ENCODE measurements at regions not wholly inside any gene's neighbourhood (a gene's known extent, or its start where the extent isn't known, plus 50 kb on each side); places are given as distances from the start of the nearest gene placed in this dataset.

GRCh38 chr13:72296246-72296645 is 429.2 kb upstream of the DACH1 start:
- Histone ChIP-seq H3K9ac (ENCODE audit: control insufficient read depth, insufficient read depth, low read length) (no peak overlapping the region), H3K4me3 (no peak overlapping the region), H3K4me2 (ENCODE audit: control insufficient read depth, insufficient read depth) (no peak overlapping the region), H3K27me3 (replicated peaks in 1 of 2; ENCODE audit: control insufficient read depth in 2 of 2, insufficient read depth in 2 of 2, low read length in 1 of 2) (no peaks in the 10 kb centered on the region), H2AFZ (ENCODE audit: control insufficient read depth, low read depth, low read length) (no peak overlapping the region), H3K4me1 (ENCODE audit: control insufficient read depth, insufficient read depth, low read length) (no peaks in the 10 kb centered on the region), H3K79me2 (ENCODE audit: control insufficient read depth, insufficient read depth, low read length) (no peaks in the 10 kb centered on the region), H3K36me3 (ENCODE audit: control insufficient read depth in 2 of 2, insufficient read depth in 2 of 2, low read length in 1 of 2) (no peaks in the 10 kb centered on the region), H4K20me1 (ENCODE audit: control insufficient read depth, insufficient read depth) (no peaks in the 10 kb centered on the region), H3K27ac (ENCODE audit: control insufficient read depth, insufficient read depth) (no peak overlapping the region), H3K9me3 (replicated peaks; ENCODE audit: control insufficient read depth, insufficient read depth, low read length) (no peaks in the 10 kb centered on the region)
- SMC1A ChIA-PET (ENCODE audit: uncharacterized antibody, unreplicated experiment): interaction anchor here (0.5 kb wide), 1 partner anchor 858 kb away, joined by 3 read pairs; no protein-coding TSS in a partner anchor
- FAIRE-seq (no peak), DNase-seq (ENCODE audit: low read depth, low spot score) (no peak), ATAC-seq (no peak)
- intact Hi-C loops (cut with micrococcal nuclease; ENCODE audit: unreplicated experiment) (no loop called here), in situ Hi-C loops (cut with MboI) (no loop called here)
- TF ChIP-seq PAX5 (IDR thresholded peaks at IDR 0.05; ENCODE audit: borderline replicate concordance, low read depth, low read length) (no peak), NBN (IDR thresholded peaks at IDR 0.05) (no peak), NFYB (IDR thresholded peaks at IDR 0.05; ENCODE audit: insufficient read depth, low read depth, low read length) (no peak)
- TF ChIP-seq, protein P1, sequence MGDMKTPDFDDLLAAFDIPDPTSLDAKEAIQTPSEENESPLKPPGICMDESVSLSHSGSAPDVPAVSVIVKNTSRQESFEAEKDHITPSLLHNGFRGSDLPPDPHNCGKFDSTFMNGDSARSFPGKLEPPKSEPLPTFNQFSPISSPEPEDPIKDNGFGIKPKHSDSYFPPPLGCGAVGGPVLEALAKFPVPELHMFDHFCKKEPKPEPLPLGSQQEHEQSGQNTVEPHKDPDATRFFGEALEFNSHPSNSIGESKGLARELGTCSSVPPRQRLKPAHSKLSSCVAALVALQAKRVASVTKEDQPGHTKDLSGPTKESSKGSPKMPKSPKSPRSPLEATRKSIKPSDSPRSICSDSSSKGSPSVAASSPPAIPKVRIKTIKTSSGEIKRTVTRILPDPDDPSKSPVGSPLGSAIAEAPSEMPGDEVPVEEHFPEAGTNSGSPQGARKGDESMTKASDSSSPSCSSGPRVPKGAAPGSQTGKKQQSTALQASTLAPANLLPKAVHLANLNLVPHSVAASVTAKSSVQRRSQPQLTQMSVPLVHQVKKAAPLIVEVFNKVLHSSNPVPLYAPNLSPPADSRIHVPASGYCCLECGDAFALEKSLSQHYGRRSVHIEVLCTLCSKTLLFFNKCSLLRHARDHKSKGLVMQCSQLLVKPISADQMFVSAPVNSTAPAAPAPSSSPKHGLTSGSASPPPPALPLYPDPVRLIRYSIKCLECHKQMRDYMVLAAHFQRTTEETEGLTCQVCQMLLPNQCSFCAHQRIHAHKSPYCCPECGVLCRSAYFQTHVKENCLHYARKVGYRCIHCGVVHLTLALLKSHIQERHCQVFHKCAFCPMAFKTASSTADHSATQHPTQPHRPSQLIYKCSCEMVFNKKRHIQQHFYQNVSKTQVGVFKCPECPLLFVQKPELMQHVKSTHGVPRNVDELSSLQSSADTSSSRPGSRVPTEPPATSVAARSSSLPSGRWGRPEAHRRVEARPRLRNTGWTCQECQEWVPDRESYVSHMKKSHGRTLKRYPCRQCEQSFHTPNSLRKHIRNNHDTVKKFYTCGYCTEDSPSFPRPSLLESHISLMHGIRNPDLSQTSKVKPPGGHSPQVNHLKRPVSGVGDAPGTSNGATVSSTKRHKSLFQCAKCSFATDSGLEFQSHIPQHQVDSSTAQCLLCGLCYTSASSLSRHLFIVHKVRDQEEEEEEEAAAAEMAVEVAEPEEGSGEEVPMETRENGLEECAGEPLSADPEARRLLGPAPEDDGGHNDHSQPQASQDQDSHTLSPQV (IDR thresholded peaks at IDR 0.05): no peak
- no TSS peak for BruUV-seq (replicated peaks)
- CTCF ChIA-PET: no interaction called here
- POLR2A ChIA-PET: no interaction called here
- WGBS (ENCODE audit: insufficient coverage, insufficient replicate concordance, low lambda C conversion rate, missing lambda C conversion rate): 1% methylated on average over 3 of the region's 3 CpGs
- RAD21 ChIA-PET (ENCODE audit: unreplicated experiment): no interaction called here

DNA sequence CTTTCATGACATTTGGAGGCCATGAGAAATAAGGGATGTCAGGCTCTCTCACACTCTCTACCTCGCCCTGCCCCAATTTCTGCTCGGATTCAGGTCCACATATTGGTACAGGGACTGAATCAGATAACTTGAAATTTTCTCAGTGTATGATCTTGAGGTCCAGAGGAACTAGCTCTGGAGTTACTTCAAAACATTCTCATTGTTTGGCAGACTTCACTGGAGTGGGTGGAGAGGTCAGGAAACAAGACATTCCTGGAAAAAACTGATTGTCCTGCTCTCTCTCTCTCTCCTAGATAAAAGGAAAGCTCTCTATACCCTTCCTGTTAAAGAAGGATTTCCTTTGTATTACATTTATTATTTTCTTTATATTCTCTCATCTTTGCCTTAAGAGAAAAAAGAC is 428.1 kb upstream of the DACH1 start:
- in situ Hi-C loops (cut with MboI): no loop called here
- no peak for DNase-seq (ENCODE audit: low read depth, low spot score)
- Histone ChIP-seq H3K9me3 (replicated peaks; ENCODE audit: control insufficient read depth, insufficient read depth, low read length) (no peaks in the 10 kb centered on the region), H2AFZ (ENCODE audit: control insufficient read depth, low read depth, low read length) (no peak overlapping the region), H3K9ac (ENCODE audit: control insufficient read depth, insufficient read depth, low read length) (no peak overlapping the region), H3K27ac (ENCODE audit: control insufficient read depth, insufficient read depth) (no peak overlapping the region), H3K4me1 (ENCODE audit: control insufficient read depth, insufficient read depth, low read length) (no peaks in the 10 kb centered on the region), H3K27me3 (replicated peaks in 1 of 2; ENCODE audit: control insufficient read depth in 2 of 2, insufficient read depth in 2 of 2, low read length in 1 of 2) (no peaks in the 10 kb centered on the region), H3K79me2 (ENCODE audit: control insufficient read depth, insufficient read depth, low read length) (no peaks in the 10 kb centered on the region), H3K36me3 (ENCODE audit: control insufficient read depth in 2 of 2, insufficient read depth in 2 of 2, low read length in 1 of 2) (no peaks in the 10 kb centered on the region), H4K20me1 (ENCODE audit: control insufficient read depth, insufficient read depth) (no peaks in the 10 kb centered on the region), H3K4me3 (no peak overlapping the region), H3K4me2 (ENCODE audit: control insufficient read depth, insufficient read depth) (no peak overlapping the region)
- ATAC-seq: no peak
- ChIA-PET POLR2A (no interaction called here), SMC1A (ENCODE audit: uncharacterized antibody, unreplicated experiment) (interaction anchor here (0.6 kb wide), 1 partner anchor 692 kb away, joined by 3 read pairs; no protein-coding TSS in a partner anchor), CTCF (no interaction called here), RAD21 (ENCODE audit: unreplicated experiment) (no interaction called here)
- WGBS (ENCODE audit: insufficient coverage, insufficient replicate concordance, low lambda C conversion rate, missing lambda C conversion rate): 0% methylated on average over 2 of the region's 2 CpGs
- BruUV-seq (replicated peaks): no TSS peak
- intact Hi-C loops (cut with micrococcal nuclease; ENCODE audit: unreplicated experiment): no loop called here
- no peak for FAIRE-seq
- TF ChIP-seq SUPT20H (IDR thresholded peaks at IDR 0.05; ENCODE audit: borderline replicate concordance, control insufficient read depth, low read depth, low read length) (no peak), ZBTB4 (CRISPR knock-in tag; IDR thresholded peaks at IDR 0.05) (no peak), ZZZ3 (IDR thresholded peaks at IDR 0.05; ENCODE audit: control insufficient read depth, insufficient read length, low read depth) (no peak)
